WTC11 (cell line): ENCODE measurements at regions not wholly inside any gene's neighbourhood (a gene's known extent, or its start where the extent isn't known, plus 50 kb on each side); places are given as distances from the start of the nearest gene placed in this dataset.

Source experiments
- ATAC-seq: fragments of 200-7000 bp; cut with Tn5 transposase; 2 replicates; pipeline ENCODE4 v1.10.0; 2021; ENCODE audit warnings: mild to moderate bottlenecking, moderate library complexity
- CTCF ChIA-PET: fragments of 300-600 bp; sonication (Branson Sonifier 250); formaldehyde crosslinking; loops from one replicate; lab custom pipeline; 2021; ENCODE audit warnings: antibody characterized with exemption; lab: Charles Lee
- POLR2A ChIA-PET: fragments of 350-600 bp; sonication (Branson Sonifier 250); formaldehyde crosslinking; loops from one replicate; lab custom pipeline; 2021; ENCODE audit warnings: antibody characterized with exemption; lab: Charles Lee
- DNase-seq: peaks from one replicate; pipeline ENCODE4 v3.0.0; 2021; ENCODE audit warnings: low spot score
- H3K27ac Mint-ChIP-seq: 2 replicates; pipeline ENCODE4 v1.8.0; 2021; ENCODE audit warnings: mixed read lengths
- H3K27me3 Mint-ChIP-seq: 2 replicates; pipeline ENCODE4 v1.8.0; 2021; ENCODE audit warnings: low read depth, mild to moderate bottlenecking, moderate library complexity, mixed read lengths
- H3K36me3 Mint-ChIP-seq: 2 replicates; pipeline ENCODE4 v1.8.0; 2021; ENCODE audit warnings: mixed read lengths
- H3K4me1 Mint-ChIP-seq: 2 replicates; pipeline ENCODE4 v1.8.0; 2022; ENCODE audit warnings: mixed read lengths
- H3K4me3 Mint-ChIP-seq: 2 replicates; pipeline ENCODE4 v1.8.0; 2021; ENCODE audit warnings: mild to moderate bottlenecking, moderate library complexity, mixed read lengths
- H3K9me3 Mint-ChIP-seq: 2 replicates; pipeline ENCODE4 v1.8.0; 2021; ENCODE audit warnings: mixed read lengths
- CREM ChIP-seq: sonication (generic); formaldehyde crosslinking; IDR thresholded peaks from 2 replicates; pipeline ENCODE4 v1.8.1; 2022; ENCODE audit warnings: mild to moderate bottlenecking, missing genetic modification reagents, moderate library complexity
- FOXK1 ChIP-seq: sonication (generic); formaldehyde crosslinking; IDR thresholded peaks from 2 replicates; pipeline ENCODE4 v1.8.0; 2022; ENCODE audit warnings: mild to moderate bottlenecking, moderate library complexity, missing genetic modification reagents
- OVOL2 ChIP-seq: fragments of 250-450 bp; sonication (Bioruptor Pico); IDR thresholded peaks from 2 replicates; pipeline ENCODE4 v1.9.0; 2021; ENCODE audit warnings: mild to moderate bottlenecking, borderline replicate concordance
- PRRX2 ChIP-seq: fragments of 250-450 bp; sonication (Bioruptor Pico); IDR thresholded peaks from 2 replicates; pipeline ENCODE4 v1.8.0; 2021; ENCODE audit warnings: mild to moderate bottlenecking
- RELA ChIP-seq: sonication (generic); formaldehyde crosslinking; IDR thresholded peaks from 2 replicates; pipeline ENCODE4 v1.8.1; 2022; ENCODE audit warnings: missing genetic modification reagents, mild to moderate bottlenecking, borderline replicate concordance
- TP53 ChIP-seq: sonication (generic); formaldehyde crosslinking; IDR thresholded peaks from 2 replicates; pipeline ENCODE4 v1.8.1; 2023; ENCODE audit warnings: mild to moderate bottlenecking, missing genetic modification reagents
- ZBTB21 ChIP-seq: sonication (generic); formaldehyde crosslinking; IDR thresholded peaks from 2 replicates; pipeline ENCODE4 v1.8.1; 2023; ENCODE audit warnings: mild to moderate bottlenecking, missing genetic modification reagents, borderline replicate concordance
- ZNF121 ChIP-seq: sonication (generic); formaldehyde crosslinking; IDR thresholded peaks from 2 replicates; pipeline ENCODE4 v1.8.0; 2023; ENCODE audit warnings: missing genetic modification reagents
- ZNF423 ChIP-seq: fragments of 250-450 bp; sonication (Bioruptor Pico); IDR thresholded peaks from 2 replicates; pipeline ENCODE4 v2.1.2; 2022; ENCODE audit warnings: mild to moderate bottlenecking, moderate library complexity
- ZNF425 ChIP-seq: fragments of 250-450 bp; sonication (Bioruptor Pico); conservative IDR thresholded peaks from 2 replicates; pipeline ENCODE4 v1.9.0; 2021; ENCODE audit warnings: mild to moderate bottlenecking
- ZSCAN18 ChIP-seq: fragments of 250-450 bp; sonication (Bioruptor Pico); IDR thresholded peaks from 2 replicates; pipeline ENCODE4 v2.1.2; 2022; ENCODE audit warnings: mild to moderate bottlenecking, moderate library complexity
- TF ChIP-seq, protein P1 (sequence below): sonication (generic); formaldehyde crosslinking; IDR thresholded peaks from 2 replicates; pipeline ENCODE4 v1.8.0; 2022; ENCODE audit warnings: missing genetic modification reagents
- TF ChIP-seq, protein P2 (sequence below): sonication (generic); formaldehyde crosslinking; IDR thresholded peaks from 2 replicates; pipeline ENCODE4 v1.8.1; 2023; ENCODE audit warnings: mild to moderate bottlenecking, missing genetic modification reagents, moderate library complexity
- TF ChIP-seq, protein P3 (sequence below): sonication (generic); formaldehyde crosslinking; IDR thresholded peaks from 2 replicates; pipeline ENCODE4 v1.8.1; 2023; ENCODE audit warnings: mild to moderate bottlenecking, missing genetic modification reagents
- TF ChIP-seq, protein P4 (sequence below): sonication (generic); formaldehyde crosslinking; IDR thresholded peaks from 2 replicates; pipeline ENCODE4 v1.8.1; 2023; ENCODE audit warnings: mild to moderate bottlenecking, moderate library complexity, missing genetic modification reagents

GRCh38 chr14:76314521-76315034 lies 61.4 kb upstream of the ESRRB start:
- peak overlapping the region; percentile 58 for H3K4me3 Mint-ChIP-seq
- DNase-seq (no peak), ATAC-seq (peak; percentile 13)
- ChIA-PET POLR2A (no interaction called here), CTCF (interaction anchor here (0.5 to 1.9 kb wide), 2 partner anchors 38 to 216 kb away, joined by 4 to 10 read pairs; no protein-coding TSS in a partner anchor)
- H3K4me1 Mint-ChIP-seq = peaks cover 75% of the 10 kb centered on the region
- no peaks in the 10 kb centered on the region for H3K36me3 Mint-ChIP-seq
- no peaks in the 10 kb centered on the region for H3K9me3 Mint-ChIP-seq
- peak overlapping the region; percentile 98 for H3K27ac Mint-ChIP-seq
- peaks cover 45% of the 10 kb centered on the region for H3K27me3 Mint-ChIP-seq
- TF ChIP-seq, protein P1, sequence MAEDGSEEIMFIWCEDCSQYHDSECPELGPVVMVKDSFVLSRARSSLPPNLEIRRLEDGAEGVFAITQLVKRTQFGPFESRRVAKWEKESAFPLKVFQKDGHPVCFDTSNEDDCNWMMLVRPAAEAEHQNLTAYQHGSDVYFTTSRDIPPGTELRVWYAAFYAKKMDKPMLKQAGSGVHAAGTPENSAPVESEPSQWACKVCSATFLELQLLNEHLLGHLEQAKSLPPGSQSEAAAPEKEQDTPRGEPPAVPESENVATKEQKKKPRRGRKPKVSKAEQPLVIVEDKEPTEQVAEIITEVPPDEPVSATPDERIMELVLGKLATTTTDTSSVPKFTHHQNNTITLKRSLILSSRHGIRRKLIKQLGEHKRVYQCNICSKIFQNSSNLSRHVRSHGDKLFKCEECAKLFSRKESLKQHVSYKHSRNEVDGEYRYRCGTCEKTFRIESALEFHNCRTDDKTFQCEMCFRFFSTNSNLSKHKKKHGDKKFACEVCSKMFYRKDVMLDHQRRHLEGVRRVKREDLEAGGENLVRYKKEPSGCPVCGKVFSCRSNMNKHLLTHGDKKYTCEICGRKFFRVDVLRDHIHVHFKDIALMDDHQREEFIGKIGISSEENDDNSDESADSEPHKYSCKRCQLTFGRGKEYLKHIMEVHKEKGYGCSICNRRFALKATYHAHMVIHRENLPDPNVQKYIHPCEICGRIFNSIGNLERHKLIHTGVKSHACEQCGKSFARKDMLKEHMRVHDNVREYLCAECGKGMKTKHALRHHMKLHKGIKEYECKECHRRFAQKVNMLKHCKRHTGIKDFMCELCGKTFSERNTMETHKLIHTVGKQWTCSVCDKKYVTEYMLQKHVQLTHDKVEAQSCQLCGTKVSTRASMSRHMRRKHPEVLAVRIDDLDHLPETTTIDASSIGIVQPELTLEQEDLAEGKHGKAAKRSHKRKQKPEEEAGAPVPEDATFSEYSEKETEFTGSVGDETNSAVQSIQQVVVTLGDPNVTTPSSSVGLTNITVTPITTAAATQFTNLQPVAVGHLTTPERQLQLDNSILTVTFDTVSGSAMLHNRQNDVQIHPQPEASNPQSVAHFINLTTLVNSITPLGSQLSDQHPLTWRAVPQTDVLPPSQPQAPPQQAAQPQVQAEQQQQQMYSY (CRISPR knock-in tag) = no peak
- TF ChIP-seq ZNF423 (CRISPR knock-in tag) (peak; percentile 96), CREM (CRISPR knock-in tag) (no peak), RELA (CRISPR knock-in tag) (no peak), FOXK1 (CRISPR knock-in tag) (peak; percentile 65; the same call in 1 of the 2 replicates), ZNF425 (CRISPR knock-in tag) (no peak), ZBTB21 (CRISPR knock-in tag) (0 out of 2 replicates have a peak, but pooled peaks have one; percentile 39)
- TF ChIP-seq, protein P2, sequence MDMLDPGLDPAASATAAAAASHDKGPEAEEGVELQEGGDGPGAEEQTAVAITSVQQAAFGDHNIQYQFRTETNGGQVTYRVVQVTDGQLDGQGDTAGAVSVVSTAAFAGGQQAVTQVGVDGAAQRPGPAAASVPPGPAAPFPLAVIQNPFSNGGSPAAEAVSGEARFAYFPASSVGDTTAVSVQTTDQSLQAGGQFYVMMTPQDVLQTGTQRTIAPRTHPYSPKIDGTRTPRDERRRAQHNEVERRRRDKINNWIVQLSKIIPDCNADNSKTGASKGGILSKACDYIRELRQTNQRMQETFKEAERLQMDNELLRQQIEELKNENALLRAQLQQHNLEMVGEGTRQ (CRISPR knock-in tag) = peak; percentile 41

DNA sequence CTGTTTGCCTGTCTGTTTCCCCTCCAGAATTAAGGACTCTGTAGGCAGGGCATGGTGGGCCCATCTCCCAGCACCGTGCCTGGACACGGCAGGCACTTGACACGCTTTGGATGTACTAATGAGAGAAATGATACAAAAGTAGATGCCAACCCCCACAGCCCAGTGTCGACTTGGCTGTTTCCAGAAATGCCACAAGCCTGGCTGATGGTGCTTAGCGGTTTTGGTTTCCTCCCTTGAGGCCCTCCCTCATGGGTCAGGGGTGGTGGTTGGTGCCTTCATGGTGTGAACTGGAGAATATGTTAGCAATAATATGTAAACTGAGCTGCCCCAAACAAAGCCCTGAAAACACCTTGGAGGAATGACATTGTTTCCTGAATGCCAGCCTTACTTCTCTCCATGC lies 55.5 kb upstream of the ESRRB start:
- no peaks in the 10 kb centered on the region for H3K36me3 Mint-ChIP-seq
- peaks cover 10% of the 10 kb centered on the region for H3K27me3 Mint-ChIP-seq
- TF ChIP-seq PRRX2 (CRISPR knock-in tag) = no peak
- ATAC-seq (no peak), DNase-seq (no peak)
- no peak overlapping the region for H3K4me3 Mint-ChIP-seq
- no peak overlapping the region for H3K27ac Mint-ChIP-seq
- peaks cover 16% of the 10 kb centered on the region for H3K4me1 Mint-ChIP-seq
- no peaks in the 10 kb centered on the region for H3K9me3 Mint-ChIP-seq
- CTCF ChIA-PET = interaction anchor here (0.6 kb wide), 1 partner anchor 10 kb away, joined by 3 read pairs; no protein-coding TSS in a partner anchor
- POLR2A ChIA-PET = no interaction called here

- POLR2A ChIA-PET = no interaction called here
- TF ChIP-seq, protein P2 (CRISPR knock-in tag) = no peak
- TF ChIP-seq OVOL2 (CRISPR knock-in tag) = no peak
- TF ChIP-seq, protein P3, sequence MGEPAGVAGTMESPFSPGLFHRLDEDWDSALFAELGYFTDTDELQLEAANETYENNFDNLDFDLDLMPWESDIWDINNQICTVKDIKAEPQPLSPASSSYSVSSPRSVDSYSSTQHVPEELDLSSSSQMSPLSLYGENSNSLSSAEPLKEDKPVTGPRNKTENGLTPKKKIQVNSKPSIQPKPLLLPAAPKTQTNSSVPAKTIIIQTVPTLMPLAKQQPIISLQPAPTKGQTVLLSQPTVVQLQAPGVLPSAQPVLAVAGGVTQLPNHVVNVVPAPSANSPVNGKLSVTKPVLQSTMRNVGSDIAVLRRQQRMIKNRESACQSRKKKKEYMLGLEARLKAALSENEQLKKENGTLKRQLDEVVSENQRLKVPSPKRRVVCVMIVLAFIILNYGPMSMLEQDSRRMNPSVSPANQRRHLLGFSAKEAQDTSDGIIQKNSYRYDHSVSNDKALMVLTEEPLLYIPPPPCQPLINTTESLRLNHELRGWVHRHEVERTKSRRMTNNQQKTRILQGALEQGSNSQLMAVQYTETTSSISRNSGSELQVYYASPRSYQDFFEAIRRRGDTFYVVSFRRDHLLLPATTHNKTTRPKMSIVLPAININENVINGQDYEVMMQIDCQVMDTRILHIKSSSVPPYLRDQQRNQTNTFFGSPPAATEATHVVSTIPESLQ (CRISPR knock-in tag) = no peak
- no peak for TF ChIP-seq ZSCAN18 (CRISPR knock-in tag)
- TF ChIP-seq ZNF121 (CRISPR knock-in tag) = no peak
- TF ChIP-seq TP53 (CRISPR knock-in tag) = no peak
- TF ChIP-seq, protein P4, sequence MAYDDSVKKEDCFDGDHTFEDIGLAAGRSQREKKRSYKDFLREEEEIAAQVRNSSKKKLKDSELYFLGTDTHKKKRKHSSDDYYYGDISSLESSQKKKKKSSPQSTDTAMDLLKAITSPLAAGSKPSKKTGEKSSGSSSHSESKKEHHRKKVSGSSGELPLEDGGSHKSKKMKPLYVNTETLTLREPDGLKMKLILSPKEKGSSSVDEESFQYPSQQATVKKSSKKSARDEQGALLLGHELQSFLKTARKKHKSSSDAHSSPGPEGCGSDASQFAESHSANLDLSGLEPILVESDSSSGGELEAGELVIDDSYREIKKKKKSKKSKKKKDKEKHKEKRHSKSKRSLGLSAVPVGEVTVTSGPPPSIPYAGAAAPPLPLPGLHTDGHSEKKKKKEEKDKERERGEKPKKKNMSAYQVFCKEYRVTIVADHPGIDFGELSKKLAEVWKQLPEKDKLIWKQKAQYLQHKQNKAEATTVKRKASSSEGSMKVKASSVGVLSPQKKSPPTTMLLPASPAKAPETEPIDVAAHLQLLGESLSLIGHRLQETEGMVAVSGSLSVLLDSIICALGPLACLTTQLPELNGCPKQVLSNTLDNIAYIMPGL (CRISPR knock-in tag) = no peak
- no peak for TF ChIP-seq ZNF425 (CRISPR knock-in tag)
Observed at GRCh38 chr14:76320975-76321374, 55.0 kb upstream of the ESRRB start.

More at GRCh38 chr14:76320975-76321374, 55.0 kb upstream of the ESRRB start:
- ATAC-seq = no peak
- Mint-ChIP-seq H3K4me1 (peaks cover 11% of the 10 kb centered on the region), H3K36me3 (no peaks in the 10 kb centered on the region), H3K27ac (no peak overlapping the region), H3K27me3 (peaks cover 5% of the 10 kb centered on the region), H3K4me3 (no peak overlapping the region), H3K9me3 (no peaks in the 10 kb centered on the region)
- no peak for DNase-seq
- CTCF ChIA-PET = no interaction called here
